HG03280 (cell line): ENCODE measurements at regions not wholly inside any gene's neighbourhood (a gene's known extent, or its start where the extent isn't known, plus 50 kb on each side); places are given as distances from the start of the nearest gene placed in this dataset.

Source experiments
- ATAC-seq: cut with Tn5 transposase; IDR thresholded peaks from one replicate; pipeline ENCODE4 v1.9.1; 2021; ENCODE audit warnings: mild to moderate bottlenecking, moderate library complexity; ENCODE audit not compliant: unreplicated experiment

GRCh38 chr4:111464251-111465045, 680.8 kb upstream of the FAM241A start:
- ATAC-seq: no peak

DNA sequence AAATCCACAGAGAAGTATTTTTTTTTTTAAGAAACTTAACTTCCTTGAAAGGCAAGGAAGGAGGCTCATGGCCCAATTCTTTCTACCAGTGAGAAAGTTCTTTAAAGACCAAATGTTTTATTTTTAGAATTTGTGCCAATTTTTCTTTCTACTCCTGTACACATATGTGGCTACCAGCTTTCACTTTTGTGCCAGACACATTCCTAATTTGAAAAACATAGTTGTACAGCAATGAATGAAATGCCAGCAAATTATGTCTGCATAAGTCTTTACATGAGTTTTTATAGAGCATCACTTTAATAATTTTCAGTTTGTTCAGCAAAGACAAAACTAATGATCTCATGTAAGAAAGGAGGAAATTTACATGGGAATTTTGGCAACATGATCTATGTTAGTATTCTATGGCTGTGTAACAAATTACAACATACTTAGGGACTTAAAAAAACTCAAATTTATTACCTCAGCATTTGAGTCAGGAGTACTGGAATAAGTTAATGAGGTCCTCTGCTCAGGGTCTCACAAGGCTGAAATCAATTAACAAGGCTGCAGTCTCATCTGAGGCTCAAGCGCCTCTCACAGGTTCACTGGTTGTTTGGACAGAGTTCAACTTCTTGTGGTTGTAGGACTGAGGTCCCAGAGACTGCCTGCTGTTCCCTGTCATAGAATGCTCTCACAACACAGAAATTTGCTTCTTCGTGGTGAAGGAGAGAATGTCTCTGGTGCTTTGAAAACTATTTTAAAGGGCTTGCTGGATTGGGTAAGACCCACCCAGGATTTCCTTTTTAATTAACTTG, 678.2 kb upstream of the FAM241A start:
- ATAC-seq: no peak

DNA sequence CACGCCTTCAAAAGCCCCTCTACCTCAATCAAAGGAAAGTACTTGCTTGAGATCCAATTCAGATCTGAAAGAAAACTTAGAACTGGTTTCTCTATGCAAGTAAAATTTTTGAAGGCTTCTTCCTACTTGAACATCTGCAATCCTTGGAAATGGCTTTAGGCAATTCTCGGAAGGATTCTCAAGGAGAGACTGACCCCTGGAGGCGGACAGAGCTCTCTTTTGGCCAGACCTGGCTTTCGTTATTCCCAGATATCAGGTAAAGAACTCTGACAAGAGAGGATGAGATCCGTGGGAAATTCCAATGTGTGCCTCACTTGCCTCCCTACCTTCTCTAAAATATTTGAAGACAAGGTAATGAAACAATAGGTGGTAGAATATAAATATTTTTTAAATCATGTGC, 670.3 kb upstream of the FAM241A start:
- no peak for ATAC-seq

DNA sequence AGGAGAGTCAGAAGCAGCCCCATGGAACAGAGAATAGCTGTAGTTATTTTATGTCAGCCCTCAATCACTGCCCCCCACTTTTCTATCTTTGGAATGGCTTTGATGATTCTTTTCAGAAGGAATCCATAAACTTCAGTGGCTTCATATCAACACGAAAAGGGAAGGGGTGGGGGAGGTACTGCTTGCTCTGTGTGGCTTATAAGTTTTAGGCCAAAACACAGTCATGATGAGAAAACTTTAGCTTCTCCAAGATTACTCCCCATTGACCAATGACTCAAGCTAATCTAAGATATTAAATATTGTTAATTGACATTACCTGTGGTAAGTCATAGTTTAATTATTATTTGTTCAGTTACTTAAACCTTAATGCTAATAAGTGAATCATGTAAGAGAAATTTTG, 669.6 kb upstream of the FAM241A start:
- no peak for ATAC-seq

GRCh38 chr4:111480510-111480909, 664.7 kb upstream of the FAM241A start:
- no peak for ATAC-seq

GRCh38 chr4:111483375-111484169, 661.7 kb upstream of the FAM241A start:
- no peak for ATAC-seq

DNA sequence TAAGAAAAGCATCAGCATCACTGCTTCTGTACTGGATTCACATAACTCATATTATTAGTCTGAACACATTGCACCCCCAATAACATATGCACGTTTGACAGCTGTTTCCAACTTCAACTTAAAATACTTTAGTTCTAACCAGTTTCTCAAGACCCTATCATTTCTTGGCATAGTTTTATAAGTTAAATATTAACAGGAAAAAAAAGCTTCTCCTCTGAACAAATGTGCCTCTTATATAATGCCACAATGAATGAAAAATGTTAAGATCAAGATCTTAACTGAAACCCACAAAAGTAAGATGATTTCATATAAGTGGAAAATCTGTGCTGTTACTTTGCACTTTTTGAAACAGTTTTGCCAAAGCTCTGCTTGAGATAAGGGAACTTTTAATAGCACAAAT, 652.8 kb upstream of the FAM241A start:
- no peak for ATAC-seq

DNA sequence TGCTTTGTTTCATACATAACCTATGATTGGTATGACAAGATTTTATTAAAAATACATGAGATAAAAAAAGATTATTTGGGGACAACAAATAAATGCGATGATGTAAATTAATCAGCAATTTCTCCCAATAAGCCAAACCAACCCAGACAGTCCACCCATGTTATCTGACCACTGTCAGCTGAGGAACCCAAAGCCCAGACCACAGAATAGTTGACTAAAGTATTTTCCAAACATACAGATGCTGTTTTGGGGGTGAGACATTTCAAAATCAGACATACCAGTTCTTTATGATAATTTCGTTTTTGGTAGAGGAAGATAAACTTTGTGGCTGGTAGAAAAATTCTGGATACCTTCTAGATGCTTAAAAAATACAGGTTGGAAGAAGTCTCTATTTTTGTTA, 650.8 kb upstream of the FAM241A start:
- no peak for ATAC-seq

GRCh38 chr4:111494971-111495370, 650.3 kb upstream of the FAM241A start:
- no peak for ATAC-seq

DNA sequence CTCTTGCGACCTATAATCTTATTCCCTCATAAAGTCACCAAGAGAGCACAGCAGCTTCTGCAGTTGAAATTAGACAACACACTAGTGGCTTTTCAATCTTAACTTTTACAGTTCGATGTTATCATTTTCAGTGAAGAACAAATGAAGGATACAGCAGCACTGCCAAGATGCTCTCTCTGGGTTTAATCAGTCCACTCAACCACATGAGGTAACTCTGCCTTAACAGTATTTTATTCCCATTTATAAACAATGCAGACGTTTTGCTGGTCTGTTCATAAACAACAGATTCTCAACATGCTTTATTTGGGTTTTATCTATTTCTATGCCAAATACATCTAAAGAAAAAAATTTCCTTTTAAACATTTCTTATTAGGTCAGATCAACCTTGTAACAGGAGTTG, 646.0 kb upstream of the FAM241A start:
- no peak for ATAC-seq

- ATAC-seq: no peak
These were observed 645.5 kb upstream of the FAM241A start for GRCh38 chr4:111499706-111500105.

DNA sequence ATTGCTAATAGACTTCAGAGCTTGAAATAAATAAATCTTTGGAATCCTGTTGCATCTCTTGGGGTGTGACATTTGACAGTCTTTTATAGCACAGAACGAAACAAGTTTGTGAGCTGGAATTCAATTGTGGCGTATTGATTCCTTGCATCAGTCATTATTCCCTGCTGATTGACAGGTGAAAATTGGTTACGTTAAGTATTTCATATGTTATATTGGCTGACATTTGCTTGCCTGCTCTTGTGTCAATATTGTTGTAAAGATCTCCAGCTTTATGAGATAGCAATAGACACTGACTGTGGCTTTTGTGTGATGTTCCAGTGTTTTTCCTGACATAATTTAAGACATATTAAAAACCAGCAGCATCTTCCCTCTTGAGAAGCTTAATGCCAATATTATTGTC, 644.4 kb upstream of the FAM241A start:
- ATAC-seq: no peak

DNA sequence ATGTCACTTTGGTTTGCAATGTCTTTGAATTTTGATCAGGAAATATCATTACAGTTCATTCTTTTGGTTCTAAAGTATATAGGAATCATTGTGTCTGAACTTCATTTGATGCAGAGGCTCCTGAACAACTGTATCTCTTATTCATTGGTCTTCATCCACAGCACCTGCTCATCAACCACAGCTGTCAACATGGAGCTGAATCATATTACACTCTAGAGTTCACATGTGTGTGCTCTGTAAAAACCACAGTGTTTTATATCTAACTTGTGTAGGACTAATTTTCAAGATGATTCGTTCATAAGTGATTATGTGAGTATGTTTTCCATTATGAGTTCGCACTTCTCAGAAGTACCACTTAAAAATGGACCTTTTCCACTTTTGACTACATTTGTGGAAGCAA, 643.3 kb upstream of the FAM241A start:
- no peak for ATAC-seq

- ATAC-seq: no peak
These were observed 642.6 kb upstream of the FAM241A start for GRCh38 chr4:111502626-111503025.

GRCh38 chr4:111506706-111507105, 638.5 kb upstream of the FAM241A start:
- ATAC-seq: no peak

DNA sequence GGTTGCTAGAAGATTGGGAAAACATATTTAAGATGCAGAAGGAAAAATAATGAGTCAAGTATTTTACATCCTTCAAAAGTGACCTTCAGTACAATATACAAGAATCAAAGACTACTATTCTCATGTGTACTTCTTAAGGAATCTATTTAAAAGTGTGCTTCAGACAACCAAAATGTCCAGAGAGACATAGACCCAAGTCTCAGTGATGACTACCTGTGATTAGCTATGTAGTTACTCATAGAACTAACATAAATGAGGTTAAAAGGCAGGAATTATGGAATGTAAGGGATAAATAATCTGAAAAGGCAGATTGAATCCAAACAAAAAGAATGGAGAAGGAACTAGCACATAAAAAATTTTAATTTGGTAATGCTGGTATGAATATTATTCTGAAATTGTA, 634.7 kb upstream of the FAM241A start:
- no peak for ATAC-seq

- ATAC-seq: no peak
These were observed 633.0 kb upstream of the FAM241A start for GRCh38 chr4:111512081-111512783.

- ATAC-seq: no peak
These were observed 625.6 kb upstream of the FAM241A start for GRCh38 chr4:111519683-111520082.

DNA sequence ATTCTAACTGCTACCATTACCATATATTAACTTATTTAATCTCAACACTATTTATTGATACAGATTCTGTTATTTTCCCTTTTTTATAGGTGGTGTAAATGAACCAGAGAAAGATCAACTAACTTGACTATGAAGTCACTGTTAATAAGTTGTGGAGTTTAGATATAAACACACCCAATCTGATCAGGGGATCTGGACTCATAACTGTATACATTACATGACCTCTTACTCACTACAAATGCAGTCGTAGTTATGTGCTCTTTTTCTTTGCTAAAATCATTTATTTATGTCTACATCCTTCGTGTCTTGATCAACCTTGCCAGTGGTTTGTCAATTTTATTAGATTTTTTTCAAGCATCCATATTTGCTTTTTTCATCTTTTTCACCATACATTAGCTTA, 614.8 kb upstream of the FAM241A start:
- ATAC-seq: no peak

- ATAC-seq: no peak
These were observed 609.5 kb upstream of the FAM241A start for GRCh38 chr4:111535792-111536191.

- no peak for ATAC-seq
These were observed 608.1 kb upstream of the FAM241A start for GRCh38 chr4:111537165-111537564.
